ENCODE measurements at regions not wholly inside any gene's neighbourhood (a gene's known extent, or its start where the extent isn't known, plus 50 kb on each side); places are given as distances from the start of the nearest gene placed in this dataset.

DNA sequence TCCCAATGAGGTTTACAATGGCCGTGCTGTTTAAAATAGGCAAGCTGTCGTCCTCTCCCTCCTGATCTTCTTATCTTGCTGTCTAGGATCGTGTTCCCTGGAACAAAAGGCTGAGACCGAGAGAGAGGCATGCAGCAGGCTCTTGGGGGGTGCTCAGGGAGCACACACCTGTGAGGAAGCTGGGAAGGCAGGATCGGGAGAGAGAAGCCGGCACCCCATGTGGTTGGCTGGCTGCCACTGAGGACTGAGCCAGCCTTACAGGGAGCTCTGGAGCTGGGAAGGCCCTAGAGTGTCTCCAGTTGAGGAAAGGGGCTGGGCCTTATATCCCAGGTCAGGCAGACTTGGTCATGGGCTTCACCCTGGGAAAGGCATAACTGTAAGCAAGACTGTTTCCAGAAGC is 184.2 kb downstream of the LY86 start:
- TF ChIP-seq, protein P1, sequence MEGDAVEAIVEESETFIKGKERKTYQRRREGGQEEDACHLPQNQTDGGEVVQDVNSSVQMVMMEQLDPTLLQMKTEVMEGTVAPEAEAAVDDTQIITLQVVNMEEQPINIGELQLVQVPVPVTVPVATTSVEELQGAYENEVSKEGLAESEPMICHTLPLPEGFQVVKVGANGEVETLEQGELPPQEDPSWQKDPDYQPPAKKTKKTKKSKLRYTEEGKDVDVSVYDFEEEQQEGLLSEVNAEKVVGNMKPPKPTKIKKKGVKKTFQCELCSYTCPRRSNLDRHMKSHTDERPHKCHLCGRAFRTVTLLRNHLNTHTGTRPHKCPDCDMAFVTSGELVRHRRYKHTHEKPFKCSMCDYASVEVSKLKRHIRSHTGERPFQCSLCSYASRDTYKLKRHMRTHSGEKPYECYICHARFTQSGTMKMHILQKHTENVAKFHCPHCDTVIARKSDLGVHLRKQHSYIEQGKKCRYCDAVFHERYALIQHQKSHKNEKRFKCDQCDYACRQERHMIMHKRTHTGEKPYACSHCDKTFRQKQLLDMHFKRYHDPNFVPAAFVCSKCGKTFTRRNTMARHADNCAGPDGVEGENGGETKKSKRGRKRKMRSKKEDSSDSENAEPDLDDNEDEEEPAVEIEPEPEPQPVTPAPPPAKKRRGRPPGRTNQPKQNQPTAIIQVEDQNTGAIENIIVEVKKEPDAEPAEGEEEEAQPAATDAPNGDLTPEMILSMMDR (IDR thresholded peaks at IDR 0.05), result no peak
- no peak for TF ChIP-seq EP300 (IDR thresholded peaks at IDR 0.05)
- TF ChIP-seq POLR2AphosphoS5 (IDR thresholded peaks at IDR 0.05), result no peak
- no peak for TF ChIP-seq POLR2A (IDR thresholded peaks at IDR 0.05)
- WGBS, 2 donors, result 80 to 83% methylated on average over 6 of the region's 6 CpGs
- intact Hi-C loops (cut with DNase I), result no loop called here

DNA sequence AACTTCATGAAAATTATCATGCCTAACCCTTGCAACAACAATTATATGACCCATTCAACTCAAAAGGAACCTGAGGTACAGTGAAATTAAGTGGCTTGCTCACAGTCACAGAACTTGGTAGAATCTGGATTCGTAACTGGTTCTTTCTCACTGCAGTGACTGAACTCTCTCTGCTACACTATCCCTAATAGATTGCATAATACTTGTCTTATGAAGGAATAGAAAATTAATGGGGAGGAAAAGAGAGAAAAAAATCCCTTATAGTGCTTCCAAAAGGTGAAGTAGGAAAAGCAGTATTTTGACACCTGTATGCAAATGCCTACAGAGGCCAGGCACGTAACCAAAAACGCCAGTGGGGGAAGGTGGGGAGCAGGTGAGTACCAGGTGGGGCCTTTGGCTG is 186.6 kb downstream of the LY86 start:
- 78 to 80% methylated on average over 3 of the region's 3 CpGs for WGBS, 2 donors
- Histone ChIP-seq H3K27me3 (no peaks in the 10 kb centered on the region), H3K27ac (no peak overlapping the region), H3K4me1 (no peaks in the 10 kb centered on the region), H3K4me3 (no peak overlapping the region), H3K9me3 (no peaks in the 10 kb centered on the region), H3K36me3 (no peaks in the 10 kb centered on the region)
- TF ChIP-seq EP300 (IDR thresholded peaks at IDR 0.05), result no peak
- TF ChIP-seq, protein P1 (IDR thresholded peaks at IDR 0.05), result no peak
- no peak for TF ChIP-seq POLR2AphosphoS5 (IDR thresholded peaks at IDR 0.05)
- no peak for TF ChIP-seq POLR2A (IDR thresholded peaks at IDR 0.05)
- no peak for DNase-seq
- intact Hi-C loops (cut with DNase I), result no loop called here

More for the DNA sequence above, 184.2 kb downstream of the LY86 start:
- no peaks in the 10 kb centered on the region for H3K27me3 ChIP-seq
- no peak for DNase-seq
- no peaks in the 10 kb centered on the region for H3K36me3 ChIP-seq
- no peak overlapping the region for H3K27ac ChIP-seq
- H3K9me3 ChIP-seq, result no peaks in the 10 kb centered on the region
- H3K4me1 ChIP-seq, result no peaks in the 10 kb centered on the region
- no peak overlapping the region for H3K4me3 ChIP-seq

DNA sequence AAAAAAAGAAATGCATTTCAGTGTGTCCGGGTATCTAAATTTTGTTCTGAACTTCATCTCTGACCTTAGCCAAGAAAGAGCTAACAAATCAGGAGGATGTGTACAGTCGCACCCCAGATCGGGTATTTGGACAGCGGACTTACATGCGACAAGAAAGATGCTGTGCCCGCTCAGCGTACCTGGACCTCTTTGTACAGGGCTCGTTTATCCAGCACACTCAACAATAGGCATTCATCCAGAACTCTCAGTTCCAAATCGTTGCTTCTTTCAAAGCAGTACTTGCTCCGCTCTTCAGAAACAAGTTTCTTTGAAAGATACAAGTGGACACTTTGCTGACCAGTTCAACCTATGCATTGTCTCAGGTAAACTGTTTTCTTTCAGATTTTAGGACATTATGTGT is 191.7 kb downstream of the LY86 start:
- 94 to 95% methylated on average over 10 of the region's 10 CpGs for WGBS, 2 donors

DNA sequence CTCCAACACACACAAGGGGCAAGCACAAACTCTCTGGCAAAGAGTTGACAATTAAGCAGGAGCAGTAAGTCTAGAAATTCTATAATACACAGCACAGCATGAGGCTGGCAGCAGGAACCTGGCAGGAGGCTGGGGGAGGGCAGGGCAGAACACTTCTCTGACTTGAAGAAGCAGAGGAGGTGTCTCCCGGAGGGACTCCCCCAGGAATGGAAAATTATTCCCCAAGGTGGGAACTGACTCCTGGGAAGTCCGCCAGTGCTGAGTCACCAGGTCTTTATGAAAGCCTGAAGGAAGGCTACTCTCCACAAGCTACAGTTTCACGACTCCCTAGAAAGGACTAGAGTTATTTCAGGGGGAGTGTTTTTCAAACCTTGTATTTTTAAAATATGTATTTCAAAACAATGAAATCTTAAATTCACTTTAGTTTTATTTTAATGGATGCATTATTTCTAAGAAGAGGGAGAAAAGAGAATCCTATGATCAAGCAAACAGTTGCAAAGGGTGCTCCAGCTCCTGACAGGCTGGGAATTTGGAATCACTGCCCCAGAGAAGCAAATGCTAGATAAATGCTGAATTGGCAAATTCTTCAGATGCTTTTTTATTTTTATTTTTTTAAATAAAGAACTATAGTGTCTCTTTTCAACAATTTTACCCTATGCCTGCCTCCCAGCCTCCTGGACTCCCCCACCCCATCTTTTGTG is 192.8 kb downstream of the LY86 start:
- intact Hi-C loops (cut with DNase I), result no loop called here
- H3K36me3 ChIP-seq, result no peaks in the 10 kb centered on the region
- WGBS, 2 donors, result 64 to 73% methylated on average over 3 of the region's 3 CpGs
- no peak overlapping the region for H3K27ac ChIP-seq
- peaks cover 0 to 12% (median 9%) of the 10 kb centered on the region in 4 donors for H3K4me1 ChIP-seq
- DNase-seq, result no peak
- no peak overlapping the region for H3K4me3 ChIP-seq
- H3K9me3 ChIP-seq, result no peaks in the 10 kb centered on the region
- no peaks in the 10 kb centered on the region for H3K27me3 ChIP-seq
- no peak for TF ChIP-seq POLR2AphosphoS5 (IDR thresholded peaks at IDR 0.05)
- no peak for TF ChIP-seq EP300 (IDR thresholded peaks at IDR 0.05)

More for the DNA sequence above, 191.7 kb downstream of the LY86 start:
- DNase-seq, result no peak
- Histone ChIP-seq H3K4me3 (no peak overlapping the region), H3K27ac (no peak overlapping the region), H3K27me3 (no peaks in the 10 kb centered on the region), H3K36me3 (no peaks in the 10 kb centered on the region), H3K4me1 (peaks cover 0 to 12% (median 9%) of the 10 kb centered on the region in 4 donors), H3K9me3 (no peaks in the 10 kb centered on the region)
- intact Hi-C loops (cut with DNase I), result no loop called here
- TF ChIP-seq, protein P1 (IDR thresholded peaks at IDR 0.05), result no peak
- TF ChIP-seq EP300 (IDR thresholded peaks at IDR 0.05) (no peak), POLR2A (IDR thresholded peaks at IDR 0.05) (no peak), POLR2AphosphoS5 (IDR thresholded peaks at IDR 0.05) (no peak)

DNA sequence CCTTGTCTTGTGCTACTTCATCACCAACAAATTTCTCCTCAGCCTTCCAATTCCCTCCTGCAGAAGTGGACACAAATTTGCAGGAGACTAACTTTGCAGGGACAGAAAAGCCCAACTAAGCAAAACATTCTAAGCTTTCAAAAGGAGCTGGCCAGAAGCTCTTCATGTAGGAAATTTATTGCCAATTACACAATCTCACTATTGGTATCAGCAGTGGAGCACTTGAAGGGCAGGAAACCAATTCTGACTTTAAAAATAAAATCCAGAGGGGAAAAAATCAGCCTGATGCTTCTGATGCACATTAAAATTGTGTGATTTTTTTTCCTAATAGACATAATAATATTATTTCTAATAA is 193.3 kb downstream of the LY86 start:
- TF ChIP-seq, protein P1 (IDR thresholded peaks at IDR 0.05), result no peak
- TF ChIP-seq POLR2A (IDR thresholded peaks at IDR 0.05), result no peak
- no peak for TF ChIP-seq EP300 (IDR thresholded peaks at IDR 0.05)
- TF ChIP-seq POLR2AphosphoS5 (IDR thresholded peaks at IDR 0.05), result no peak
- Histone ChIP-seq H3K27me3 (no peaks in the 10 kb centered on the region), H3K36me3 (no peaks in the 10 kb centered on the region), H3K4me3 (no peak overlapping the region), H3K4me1 (peaks cover 0 to 12% (median 9%) of the 10 kb centered on the region in 4 donors), H3K27ac (no peak overlapping the region), H3K9me3 (no peaks in the 10 kb centered on the region)
- DNase-seq, result no peak
- intact Hi-C loops (cut with DNase I), result no loop called here
